Amygdala (tissue), 56 donors: ENCODE measurements at regions not wholly inside any gene's neighbourhood (a gene's known extent, or its start where the extent isn't known, plus 50 kb on each side); places are given as distances from the start of the nearest gene placed in this dataset.

Experiments used
- DNase-seq, 56 donors: peaks; one replicate each; lab custom pipeline; 2025; lab: John Stamatoyannopoulos, UW

DNA sequence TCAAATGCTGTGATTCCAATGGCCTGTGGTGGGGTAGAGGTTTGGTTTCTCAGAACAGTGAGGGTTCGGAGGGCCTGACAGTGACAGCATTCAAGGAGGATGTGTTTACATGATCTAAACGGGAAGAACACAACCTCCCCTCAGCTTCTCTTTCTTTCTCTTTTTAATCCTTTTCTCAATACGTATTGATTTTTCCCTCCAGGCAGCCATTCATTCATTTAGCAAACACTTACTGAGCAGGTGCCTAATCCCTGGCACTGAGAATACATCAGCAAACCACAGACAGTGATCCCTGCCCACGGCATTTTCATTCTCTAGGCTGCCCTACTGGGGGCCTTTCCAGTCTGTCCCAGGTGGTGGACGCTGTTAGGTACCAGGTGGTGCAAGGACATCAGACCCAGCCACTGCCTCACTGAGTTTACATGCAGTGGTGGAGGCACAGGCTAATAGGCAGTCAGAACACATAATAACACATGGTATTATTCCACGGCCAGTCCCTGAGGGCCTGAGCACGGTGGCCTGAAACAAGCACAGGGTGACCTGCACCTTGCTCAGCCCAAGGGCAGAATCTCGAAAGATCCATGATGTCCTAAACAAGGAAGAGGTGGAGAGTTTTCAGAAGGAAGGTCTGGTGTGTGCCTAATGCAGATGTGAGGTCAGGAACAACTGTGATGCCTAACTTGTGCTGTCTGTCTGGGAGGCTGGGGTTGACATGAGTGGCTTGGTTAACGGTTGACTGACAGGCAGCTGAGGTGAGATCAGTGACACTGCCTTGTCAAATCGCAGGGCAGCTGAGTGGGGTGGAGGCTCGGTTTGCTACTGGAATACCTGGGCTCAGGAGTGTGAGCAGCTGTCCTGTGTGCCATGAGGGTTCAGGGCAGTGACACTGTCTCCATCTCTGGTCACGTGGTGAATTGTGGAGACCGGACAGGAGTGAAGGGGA is 785.5 kb upstream of the HS6ST1 start:
- DNase-seq = no peak

DNA sequence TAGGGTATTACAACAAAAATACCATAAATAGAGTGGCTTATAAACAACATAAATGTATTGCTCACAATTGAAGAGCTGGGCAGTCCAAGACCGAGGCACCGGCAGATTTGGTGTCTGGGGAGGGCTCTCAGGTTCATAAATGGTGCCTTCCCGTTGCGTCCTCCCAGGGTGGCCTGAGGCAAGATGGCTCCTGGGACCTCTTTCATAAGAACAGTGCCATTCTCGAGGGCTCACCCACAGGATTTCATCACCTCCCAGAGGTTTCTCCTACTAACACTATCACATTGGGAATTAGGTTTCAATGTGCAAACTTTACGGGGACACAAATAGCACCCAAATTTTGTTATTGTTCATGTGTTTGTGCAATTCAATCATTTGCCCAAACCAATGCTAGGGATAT is 793.5 kb upstream of the HS6ST1 start:
- no peak for DNase-seq

- no peak for DNase-seq
These were observed 795.1 kb upstream of the HS6ST1 start for GRCh38 chr2:129113776-129114175.

- DNase-seq = peak in 2 of 56 donors; percentile 6 to 10
These were observed 798.8 kb upstream of the HS6ST1 start for GRCh38 chr2:129117434-129117833.

DNA sequence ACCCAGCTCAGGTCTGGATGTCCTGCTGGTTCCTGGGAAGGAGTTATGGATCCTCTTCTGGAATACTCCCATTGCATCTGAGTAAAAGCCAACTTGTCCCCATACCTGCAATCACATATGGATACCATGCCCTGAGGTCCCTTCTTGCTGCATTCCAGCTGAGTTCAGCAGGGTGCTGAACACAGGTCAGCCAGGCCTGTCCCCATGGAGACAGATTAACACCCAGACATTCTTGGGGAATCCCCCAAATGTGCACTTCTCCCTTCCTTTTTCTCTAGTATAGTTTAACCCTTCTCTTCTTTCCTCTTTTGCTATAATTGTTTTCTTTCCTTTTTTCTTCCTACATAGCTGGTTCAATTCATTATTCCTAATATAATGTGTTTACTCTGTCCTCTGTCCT is 799.6 kb upstream of the HS6ST1 start:
- DNase-seq = no peak

DNA sequence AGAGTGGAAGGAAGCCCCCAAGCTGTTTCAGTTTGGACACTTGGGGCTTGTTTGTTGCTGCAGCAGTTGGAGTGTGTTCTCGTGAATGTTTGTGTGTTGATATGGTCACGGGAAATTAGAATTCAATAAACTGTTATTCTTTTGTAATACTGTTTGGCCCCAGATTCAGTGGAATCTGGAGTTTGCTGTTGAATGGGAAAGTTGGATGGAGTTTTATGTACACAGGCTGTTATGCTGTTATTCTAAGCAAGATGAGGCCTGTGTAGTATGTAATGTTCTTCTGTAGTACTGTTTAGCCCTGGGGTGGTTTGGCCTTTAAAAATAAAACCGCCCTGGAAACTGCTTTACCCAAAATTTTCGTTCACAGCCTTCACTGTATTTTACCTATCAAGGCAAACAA is 810.4 kb upstream of the HS6ST1 start:
- DNase-seq = no peak

DNA sequence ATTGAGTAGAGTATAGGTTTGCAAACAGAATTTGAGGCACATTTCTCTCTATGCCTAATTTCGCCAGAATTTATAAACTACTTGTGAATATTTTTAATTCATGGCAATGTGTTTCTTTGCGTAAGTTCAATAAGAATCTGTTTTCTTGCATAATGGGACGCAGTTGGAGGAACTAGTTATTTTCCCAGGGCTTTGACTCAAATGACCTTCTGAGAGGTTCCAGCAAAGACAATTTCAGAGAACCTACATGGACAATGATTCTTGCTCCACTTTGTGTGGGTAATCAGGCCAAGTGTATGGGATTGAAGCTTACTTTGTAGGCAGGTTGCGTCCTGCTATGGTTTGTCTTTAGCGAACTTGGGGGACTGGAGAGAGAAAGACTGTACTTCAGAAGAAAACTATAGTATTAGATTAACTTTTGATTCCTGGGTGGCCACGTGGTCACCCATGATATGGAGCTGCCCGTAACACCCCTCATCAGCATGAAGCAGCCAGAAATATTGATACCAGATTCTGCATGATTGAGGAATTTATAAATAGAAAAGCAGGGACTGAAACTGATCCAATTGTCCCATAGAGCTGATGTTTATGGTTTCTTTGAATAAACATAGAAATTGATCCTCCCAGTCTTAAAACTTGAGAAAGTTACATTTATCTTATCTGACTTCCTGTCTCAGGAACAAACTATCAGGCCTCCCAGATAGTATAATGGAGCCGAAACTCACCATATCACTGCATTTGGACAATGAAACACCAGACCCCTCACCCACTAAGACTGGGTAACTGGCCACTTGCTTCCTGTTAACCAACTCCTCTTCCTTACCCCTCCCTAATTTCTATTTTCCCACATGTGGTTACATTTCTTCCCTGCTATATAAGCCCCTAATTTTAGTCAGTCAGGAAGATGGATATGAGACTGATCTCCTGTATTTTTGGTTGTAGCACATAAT is 815.3 kb upstream of the HS6ST1 start:
- DNase-seq = no peak

DNA sequence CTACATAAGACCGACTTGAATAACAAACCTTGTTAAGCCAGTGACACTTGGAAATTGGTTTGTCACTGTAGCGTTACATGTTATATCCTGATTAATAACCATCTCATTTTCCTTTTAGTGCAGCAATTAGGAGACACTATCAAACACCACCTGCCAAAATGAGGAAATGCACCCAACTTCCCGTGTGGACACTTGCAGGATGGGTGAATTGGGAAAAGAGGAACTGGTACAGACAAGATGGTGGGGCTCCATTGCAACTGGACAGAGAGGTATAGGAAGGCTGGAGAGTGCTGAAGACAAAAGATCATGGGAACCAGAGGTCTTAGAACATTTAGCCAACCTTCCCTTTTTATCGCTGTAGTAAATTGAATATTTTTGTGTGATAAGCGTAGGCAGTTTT is 816.3 kb upstream of the HS6ST1 start:
- DNase-seq = no peak

DNA sequence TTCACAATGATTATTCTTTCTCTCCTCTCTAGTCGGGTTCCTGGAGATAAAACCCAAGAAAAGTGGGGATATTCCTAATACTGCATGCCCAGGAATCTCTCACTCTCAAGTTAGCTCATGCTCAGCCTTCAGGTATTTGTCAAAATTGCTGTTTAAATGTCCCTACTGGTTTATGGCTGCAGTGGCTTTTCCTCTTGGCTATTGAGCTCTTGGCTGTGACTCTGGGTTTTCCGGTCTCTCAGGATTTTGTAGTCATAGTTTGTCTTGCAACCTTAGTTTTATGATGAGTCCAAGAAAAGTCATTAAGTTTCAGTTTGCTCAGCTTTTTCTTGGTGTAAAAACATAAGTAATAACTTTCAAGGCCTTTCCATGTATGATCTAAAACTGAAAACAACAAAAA is 820.7 kb upstream of the HS6ST1 start:
- DNase-seq = no peak

- no peak for DNase-seq
These were observed 823.8 kb upstream of the HS6ST1 start for GRCh38 chr2:129142465-129142864.

DNA sequence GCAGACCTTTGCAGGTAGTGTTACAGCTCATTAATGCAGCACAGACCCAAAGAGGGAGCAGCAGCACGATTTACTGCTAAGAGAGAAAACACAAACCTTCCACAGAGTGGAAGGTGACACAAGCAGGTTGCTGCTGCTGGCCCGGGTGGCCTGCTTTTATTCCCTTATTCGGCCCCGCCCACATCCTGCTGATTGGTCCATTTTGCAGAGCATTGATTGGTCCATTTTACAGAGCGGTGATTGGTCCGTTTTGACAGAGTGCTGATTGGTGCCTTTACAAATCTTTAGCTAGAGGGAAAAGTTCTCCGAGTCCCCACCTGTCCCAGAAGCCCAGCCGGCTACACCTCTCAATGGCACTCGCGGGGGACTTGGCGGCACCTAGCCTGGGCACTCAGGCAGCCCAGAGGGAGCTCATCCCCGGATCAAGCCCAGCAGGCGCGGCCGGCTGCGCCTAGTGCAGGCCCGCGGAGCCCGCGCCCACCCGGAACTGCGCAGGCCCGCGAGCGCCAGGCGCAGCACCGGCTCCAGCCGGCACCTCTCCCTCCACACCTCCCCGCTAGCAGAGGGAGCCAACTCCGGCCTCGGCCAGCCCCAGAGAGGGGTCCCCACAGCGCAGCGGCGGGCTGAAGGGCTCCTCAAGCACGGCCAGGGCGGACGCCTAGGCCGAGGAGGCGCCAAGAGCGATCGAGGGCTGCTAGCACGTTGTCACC is 825.6 kb upstream of the HS6ST1 start:
- DNase-seq = no peak

GRCh38 chr2:129152514-129152913 is 827.0 kb upstream of the RAB6C start:
- DNase-seq = no peak

- DNase-seq = no peak
These were observed 818.6 kb upstream of the RAB6C start for GRCh38 chr2:129160879-129161278.

- DNase-seq = no peak
These were observed 815.1 kb upstream of the RAB6C start for GRCh38 chr2:129164220-129164949.

GRCh38 chr2:129165006-129165405 is 814.5 kb upstream of the RAB6C start:
- no peak for DNase-seq

GRCh38 chr2:129167456-129167855 is 812.0 kb upstream of the RAB6C start:
- no peak for DNase-seq

- DNase-seq = no peak
These were observed 808.9 kb upstream of the RAB6C start for GRCh38 chr2:129170570-129170969.

DNA sequence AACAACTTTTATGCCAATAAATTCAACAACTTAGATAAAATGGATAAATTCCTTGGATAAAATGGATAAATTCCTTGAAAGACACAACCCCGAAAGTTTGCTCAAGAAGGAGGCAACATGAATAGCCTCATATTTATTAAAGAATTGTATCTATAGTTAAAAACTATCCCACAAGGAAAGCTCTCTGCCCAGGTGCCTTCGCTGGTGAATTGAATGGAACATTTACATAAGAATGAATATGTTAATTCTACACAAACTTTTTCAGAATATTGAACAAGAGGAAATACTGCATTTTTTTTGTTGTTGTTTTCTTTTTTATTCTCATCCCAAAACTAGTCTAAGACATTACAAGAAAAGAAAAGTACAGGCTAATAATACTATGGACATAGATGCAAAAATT is 805.3 kb upstream of the RAB6C start:
- DNase-seq = no peak

- DNase-seq = no peak
These were observed 804.4 kb upstream of the RAB6C start for GRCh38 chr2:129175051-129175450.

DNA sequence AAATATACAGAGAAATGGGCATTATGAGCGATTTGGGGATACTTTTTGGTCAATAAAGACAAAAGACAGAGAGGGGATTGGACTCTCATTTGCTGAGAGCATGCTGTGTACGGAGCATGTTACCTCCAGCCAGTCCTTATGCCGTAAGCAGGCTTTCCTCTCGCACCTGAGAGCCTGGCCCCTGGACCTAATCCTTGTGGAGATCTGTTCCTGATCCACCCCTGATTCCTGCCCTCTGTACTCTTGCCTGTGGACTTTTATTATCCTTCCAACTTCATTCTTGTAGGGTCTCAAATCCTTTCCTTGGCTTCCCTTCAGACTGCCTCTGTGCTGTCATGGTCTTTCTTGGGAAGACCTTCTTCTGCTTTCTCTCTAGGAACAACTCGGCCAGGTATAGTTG is 803.1 kb upstream of the RAB6C start:
- DNase-seq = no peak
